Fibroblast of lung (primary cell): ENCODE measurements at regions not wholly inside any gene's neighbourhood (a gene's known extent, or its start where the extent isn't known, plus 50 kb on each side); places are given as distances from the start of the nearest gene placed in this dataset.

ENCODE experiments used
- CTCF ChIP-seq, 2 donors: IDR thresholded peaks in 1 of 2; conservative IDR thresholded peaks in 1 of 2; 1 replicate in 1 of 2; 2 replicates in 1 of 2; pipeline ENCODE4 v1.5.1; 2011 to 2012; ENCODE audit warnings: low read length in 2 of 2, control low read depth in 1 of 2, inconsistent platforms in 1 of 2, low read depth in 1 of 2, mild to moderate bottlenecking in 1 of 2
- EZH2 ChIP-seq: IDR thresholded peaks from 2 replicates; pipeline ENCODE4 v1.5.1; 2012; ENCODE audit warnings: low read length, control low read depth, mild to moderate bottlenecking; ENCODE audit errors: missing control alignments

GRCh38 chr16:64440421-64440831 is 681.4 kb downstream of the CDH11 start:
- no peak for TF ChIP-seq CTCF (conservative IDR thresholded peaks at IDR 0.05 in 1 of 2, IDR thresholded peaks at IDR 0.05 in 1 of 2; ENCODE audit: low read depth in 1 of 2, low read length in 2 of 2)
- TF ChIP-seq EZH2 = no peak
